ENCODE measurements at regions not wholly inside any gene's neighbourhood (a gene's known extent, or its start where the extent isn't known, plus 50 kb on each side); places are given as distances from the start of the nearest gene placed in this dataset.

DNA sequence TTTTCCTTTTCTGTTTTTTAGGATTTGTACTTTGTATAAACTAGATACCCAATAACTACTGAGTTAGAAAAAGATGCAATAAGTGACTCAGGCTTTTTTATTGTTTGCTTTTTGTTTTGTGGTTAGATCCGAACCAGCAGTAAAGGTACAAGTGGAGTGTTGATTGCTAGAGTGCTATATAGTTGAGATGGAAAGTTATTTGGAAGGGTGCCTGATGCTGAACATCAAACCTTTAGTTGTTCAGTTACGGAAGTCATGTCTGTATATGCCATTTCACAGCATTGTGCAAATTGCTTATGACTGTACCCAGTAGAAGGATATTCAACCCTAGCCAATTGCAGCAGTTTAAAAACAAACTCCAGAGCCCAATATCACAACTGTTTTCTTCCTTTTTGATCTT, 285.1 kb downstream of the MAT2B start:
- no peak overlapping the region for H3K4me3 ChIP-seq
- H3K4me2 ChIP-seq (ENCODE audit: control insufficient read depth, insufficient read depth) = no peak overlapping the region
- no peak overlapping the region for H2AFZ ChIP-seq (ENCODE audit: control insufficient read depth, low read depth, low read length)
- H3K27ac ChIP-seq (ENCODE audit: control insufficient read depth, insufficient read depth) = no peak overlapping the region
- 23% methylated on average over 2 of the region's 2 CpGs for WGBS (ENCODE audit: insufficient coverage, insufficient replicate concordance, low lambda C conversion rate, missing lambda C conversion rate)
- ATAC-seq = no peak
- ChIA-PET CTCF (no interaction called here), RAD21 (ENCODE audit: unreplicated experiment) (no interaction called here), SMC1A (ENCODE audit: uncharacterized antibody, unreplicated experiment) (no interaction called here), POLR2A (no interaction called here)
- no peaks in the 10 kb centered on the region for H3K79me2 ChIP-seq (ENCODE audit: control insufficient read depth, insufficient read depth, low read length)
- no peak for FAIRE-seq
- H3K9ac ChIP-seq (ENCODE audit: control insufficient read depth, insufficient read depth, low read length) = no peak overlapping the region
- no peaks in the 10 kb centered on the region for H3K4me1 ChIP-seq (ENCODE audit: control insufficient read depth, insufficient read depth, low read length)
- no TSS peak for BruUV-seq (replicated peaks)
- in situ Hi-C loops (cut with MboI) (no loop called here), intact Hi-C loops (cut with micrococcal nuclease; ENCODE audit: unreplicated experiment) (no loop called here)
- no peaks in the 10 kb centered on the region for H4K20me1 ChIP-seq (ENCODE audit: control insufficient read depth, insufficient read depth)
- DNase-seq (ENCODE audit: low read depth, low spot score) = no peak
- no peak for TF ChIP-seq ATF7 (IDR thresholded peaks at IDR 0.05; ENCODE audit: low read depth)
- TF ChIP-seq, protein P1, sequence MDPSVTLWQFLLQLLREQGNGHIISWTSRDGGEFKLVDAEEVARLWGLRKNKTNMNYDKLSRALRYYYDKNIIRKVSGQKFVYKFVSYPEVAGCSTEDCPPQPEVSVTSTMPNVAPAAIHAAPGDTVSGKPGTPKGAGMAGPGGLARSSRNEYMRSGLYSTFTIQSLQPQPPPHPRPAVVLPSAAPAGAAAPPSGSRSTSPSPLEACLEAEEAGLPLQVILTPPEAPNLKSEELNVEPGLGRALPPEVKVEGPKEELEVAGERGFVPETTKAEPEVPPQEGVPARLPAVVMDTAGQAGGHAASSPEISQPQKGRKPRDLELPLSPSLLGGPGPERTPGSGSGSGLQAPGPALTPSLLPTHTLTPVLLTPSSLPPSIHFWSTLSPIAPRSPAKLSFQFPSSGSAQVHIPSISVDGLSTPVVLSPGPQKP (IDR thresholded peaks at IDR 0.05; ENCODE audit: low read depth, low read length) = no peak
- TF ChIP-seq BHLHE40 (IDR thresholded peaks at IDR 0.05; ENCODE audit: borderline replicate concordance in 1 of 2, low read depth in 2 of 2, low read length in 1 of 2) = no peak
- no peak for TF ChIP-seq YBX1 (IDR thresholded peaks at IDR 0.05)
- no peak for TF ChIP-seq ZSCAN29 (IDR thresholded peaks at IDR 0.05)
- no peak for TF ChIP-seq NRF1 (conservative IDR thresholded peaks at IDR 0.05; ENCODE audit: low read depth, low read length)
- TF ChIP-seq TCF12 (IDR thresholded peaks at IDR 0.05; ENCODE audit: low read depth, low read length) = no peak
- H3K36me3 ChIP-seq (ENCODE audit: control insufficient read depth in 2 of 2, insufficient read depth in 2 of 2, low read length in 1 of 2) = no peaks in the 10 kb centered on the region
- no peaks in the 10 kb centered on the region for H3K27me3 ChIP-seq (replicated peaks in 1 of 2; ENCODE audit: control insufficient read depth in 2 of 2, insufficient read depth in 2 of 2, low read length in 1 of 2)
- no peaks in the 10 kb centered on the region for H3K9me3 ChIP-seq (replicated peaks; ENCODE audit: control insufficient read depth, insufficient read depth, low read length)

DNA sequence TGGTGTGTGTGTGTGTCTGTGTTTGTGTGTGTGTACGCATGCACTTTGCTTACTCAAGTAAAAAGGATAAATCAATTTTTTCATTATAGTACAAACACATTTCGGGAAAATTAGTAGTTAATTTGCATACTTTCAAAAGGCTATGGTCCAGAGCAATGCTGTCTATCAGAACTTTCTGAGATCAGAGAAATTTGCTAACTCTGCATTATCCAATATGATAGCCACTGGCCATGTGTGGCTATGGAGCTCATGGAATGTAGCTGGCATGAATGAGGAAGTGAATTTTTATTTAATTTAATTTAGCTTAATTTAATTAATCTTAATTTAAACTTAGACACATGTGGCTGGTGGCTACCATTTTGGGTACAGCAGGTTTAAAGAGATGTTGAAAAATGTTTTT, 289.6 kb downstream of the MAT2B start:
- Histone ChIP-seq H4K20me1 (ENCODE audit: control insufficient read depth, insufficient read depth) (no peaks in the 10 kb centered on the region), H3K79me2 (ENCODE audit: control insufficient read depth, insufficient read depth, low read length) (no peaks in the 10 kb centered on the region), H2AFZ (ENCODE audit: control insufficient read depth, low read depth, low read length) (no peak overlapping the region), H3K9me3 (replicated peaks; ENCODE audit: control insufficient read depth, insufficient read depth, low read length) (no peaks in the 10 kb centered on the region), H3K4me1 (ENCODE audit: control insufficient read depth, insufficient read depth, low read length) (no peaks in the 10 kb centered on the region), H3K9ac (ENCODE audit: control insufficient read depth, insufficient read depth, low read length) (no peak overlapping the region), H3K4me3 (no peak overlapping the region), H3K36me3 (ENCODE audit: control insufficient read depth in 2 of 2, insufficient read depth in 2 of 2, low read length in 1 of 2) (no peaks in the 10 kb centered on the region), H3K27me3 (replicated peaks in 1 of 2; ENCODE audit: control insufficient read depth in 2 of 2, insufficient read depth in 2 of 2, low read length in 1 of 2) (no peaks in the 10 kb centered on the region), H3K4me2 (ENCODE audit: control insufficient read depth, insufficient read depth) (no peak overlapping the region), H3K27ac (ENCODE audit: control insufficient read depth, insufficient read depth) (no peak overlapping the region)
- ATAC-seq (no peak), DNase-seq (ENCODE audit: low read depth, low spot score) (no peak), FAIRE-seq (no peak)
- BruUV-seq (replicated peaks) = no TSS peak
- ChIA-PET POLR2A (no interaction called here), CTCF (no interaction called here), SMC1A (ENCODE audit: uncharacterized antibody, unreplicated experiment) (no interaction called here), RAD21 (ENCODE audit: unreplicated experiment) (no interaction called here)
- 43% methylated on average over 2 of the region's 2 CpGs for WGBS (ENCODE audit: insufficient coverage, insufficient replicate concordance, low lambda C conversion rate, missing lambda C conversion rate)
- in situ Hi-C loops (cut with MboI) = no loop called here
- intact Hi-C loops (cut with micrococcal nuclease; ENCODE audit: unreplicated experiment) = no loop called here
- no peak for TF ChIP-seq SIX5 (IDR thresholded peaks at IDR 0.05; ENCODE audit: low read depth, low read length, severe bottlenecking)
- TF ChIP-seq TBL1XR1 (IDR thresholded peaks at IDR 0.05; ENCODE audit: low read depth, low read length) = no peak
- no peak for TF ChIP-seq CHD2 (IDR thresholded peaks at IDR 0.05; ENCODE audit: borderline replicate concordance, low read depth, low read length)
- TF ChIP-seq, protein P2, sequence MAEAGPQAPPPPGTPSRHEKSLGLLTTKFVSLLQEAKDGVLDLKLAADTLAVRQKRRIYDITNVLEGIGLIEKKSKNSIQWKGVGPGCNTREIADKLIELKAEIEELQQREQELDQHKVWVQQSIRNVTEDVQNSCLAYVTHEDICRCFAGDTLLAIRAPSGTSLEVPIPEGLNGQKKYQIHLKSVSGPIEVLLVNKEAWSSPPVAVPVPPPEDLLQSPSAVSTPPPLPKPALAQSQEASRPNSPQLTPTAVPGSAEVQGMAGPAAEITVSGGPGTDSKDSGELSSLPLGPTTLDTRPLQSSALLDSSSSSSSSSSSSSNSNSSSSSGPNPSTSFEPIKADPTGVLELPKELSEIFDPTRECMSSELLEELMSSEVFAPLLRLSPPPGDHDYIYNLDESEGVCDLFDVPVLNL (IDR thresholded peaks at IDR 0.05; ENCODE audit: low read depth, low read length) = no peak
- no peak for TF ChIP-seq LARP7 (IDR thresholded peaks at IDR 0.05)
- TF ChIP-seq CHD1 (IDR thresholded peaks at IDR 0.05; ENCODE audit: low read depth, low read length) = no peak
- no peak for TF ChIP-seq MTA3 (IDR thresholded peaks at IDR 0.05; ENCODE audit: borderline replicate concordance, low read length)
- TF ChIP-seq, protein P3, sequence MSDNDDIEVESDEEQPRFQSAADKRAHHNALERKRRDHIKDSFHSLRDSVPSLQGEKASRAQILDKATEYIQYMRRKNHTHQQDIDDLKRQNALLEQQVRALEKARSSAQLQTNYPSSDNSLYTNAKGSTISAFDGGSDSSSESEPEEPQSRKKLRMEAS (IDR thresholded peaks at IDR 0.05; ENCODE audit: low read depth, low read length) = no peak
- TF ChIP-seq EP300 (IDR thresholded peaks at IDR 0.05; ENCODE audit: borderline replicate concordance in 1 of 2, control insufficient read depth in 1 of 2, low read depth in 2 of 2, low read length in 2 of 2) = no peak

Data from GM12878 (cell line).